GM23338 (cell line): ENCODE measurements at regions not wholly inside any gene's neighbourhood (a gene's known extent, or its start where the extent isn't known, plus 50 kb on each side); places are given as distances from the start of the nearest gene placed in this dataset.

Experiments used
- ATAC-seq: fragments of 200-7000 bp; cut with Tn5 transposase; 3 replicates; pipeline ENCODE4 v1.9.1; 2020
- DNase-seq: peaks from one replicate; pipeline ENCODE4 v3.0.0-alpha.2; 2015; ENCODE audit warnings: low spot score
- H2AFZ ChIP-seq: fragments of 200-600 bp; sonication (generic); 2 replicates; pipeline ENCODE4 v1.8.0; 2016; ENCODE audit warnings: antibody characterized with exemption, mild to moderate bottlenecking, moderate library complexity
- H3F3A ChIP-seq: fragments of 200-600 bp; sonication (generic); replicated peaks from 2 replicates; pipeline ENCODE4 v1.8.0; 2017; ENCODE audit warnings: antibody characterized with exemption, mixed run types, low read depth
- H3K27ac ChIP-seq: fragments of 200-600 bp; sonication (generic); 2 replicates; pipeline ENCODE4 v1.6.1; 2016; ENCODE audit warnings: low read depth
- H3K27me3 ChIP-seq: fragments of 200-600 bp; sonication (generic); 2 replicates; pipeline ENCODE4 v1.8.0; 2016; ENCODE audit warnings: mild to moderate bottlenecking, mixed run types, moderate library complexity; ENCODE audit not compliant: insufficient read depth
- H3K36me3 ChIP-seq: fragments of 200-600 bp; sonication (generic); 2 replicates; pipeline ENCODE4 v1.8.0; 2016; ENCODE audit warnings: mild to moderate bottlenecking; ENCODE audit not compliant: insufficient read depth
- H3K4me1 ChIP-seq: fragments of 200-600 bp; sonication (generic); 2 replicates; pipeline ENCODE4 v1.8.0; 2016; ENCODE audit warnings: mild to moderate bottlenecking, moderate library complexity; ENCODE audit not compliant: insufficient read depth
- H3K4me2 ChIP-seq: fragments of 200-600 bp; sonication (generic); 2 replicates; pipeline ENCODE4 v1.7.1; 2017; ENCODE audit warnings: mixed run types
- H3K4me3 ChIP-seq: fragments of 200-600 bp; sonication (generic); 2 replicates; pipeline ENCODE4 v1.6.1; 2016; ENCODE audit warnings: mixed run types
- H3K79me2 ChIP-seq: fragments of 200-600 bp; sonication (generic); replicated peaks from 2 replicates; pipeline ENCODE4 v1.8.0; 2017; ENCODE audit warnings: mild to moderate bottlenecking; ENCODE audit not compliant: insufficient read depth
- H3K9me2 ChIP-seq: fragments of 200-600 bp; sonication (generic); 2 replicates; pipeline ENCODE4 v1.8.0; 2017; ENCODE audit not compliant: insufficient read depth
- H4K20me1 ChIP-seq: fragments of 200-600 bp; sonication (generic); replicated peaks from 2 replicates; pipeline ENCODE4 v1.8.0; 2017; ENCODE audit warnings: mild to moderate bottlenecking; ENCODE audit not compliant: insufficient read depth
- H3K27ac Mint-ChIP-seq: 2 replicates; pipeline ENCODE4 v1.8.0; 2020; ENCODE audit warnings: inconsistent platforms, mild to moderate bottlenecking, moderate library complexity, mixed read lengths
- H3K27me3 Mint-ChIP-seq: 3 replicates; pipeline ENCODE4 v1.8.0; 2022; ENCODE audit warnings: low read depth, mild to moderate bottlenecking, moderate library complexity, mixed read lengths, inconsistent platforms; ENCODE audit not compliant: insufficient read depth, poor library complexity
- H3K36me3 Mint-ChIP-seq: 3 replicates; pipeline ENCODE4 v1.8.0; 2021; ENCODE audit warnings: low read depth, mild to moderate bottlenecking, inconsistent platforms, moderate library complexity, mixed read lengths
- H3K4me1 Mint-ChIP-seq: 3 replicates; pipeline ENCODE4 v1.8.0; 2020; ENCODE audit warnings: mild to moderate bottlenecking, inconsistent platforms, mixed read lengths
- H3K4me3 Mint-ChIP-seq: 3 replicates; pipeline ENCODE4 v1.8.0; 2021; ENCODE audit warnings: moderate library complexity, mild to moderate bottlenecking, inconsistent platforms, mixed read lengths
- H3K9me3 Mint-ChIP-seq: 3 replicates; pipeline ENCODE4 v1.8.0; 2020; ENCODE audit warnings: moderate library complexity, mild to moderate bottlenecking, inconsistent platforms, mixed read lengths
- CREB1 ChIP-seq: fragments of 250-450 bp; sonication (Bioruptor Pico); IDR thresholded peaks from 2 replicates; pipeline ENCODE4 v1.5.0; 2020; ENCODE audit warnings: low read depth, mild to moderate bottlenecking, moderate library complexity
- CTCF ChIP-seq, 2 experiments: fragments of 200-600 bp in 1 of 2; sonication (generic) in 1 of 2; conservative IDR thresholded peaks; 2 replicates each; pipeline versions ENCODE4 v1.5.1 to v1.6.1; 2016 to 2017; ENCODE audit warnings: antibody characterized with exemption in 2 of 2, low read depth in 2 of 2, mild to moderate bottlenecking in 2 of 2, moderate library complexity in 1 of 2
- EZH2phosphoT487 ChIP-seq: fragments of 200-600 bp; sonication (generic); IDR thresholded peaks from one replicate; pipeline ENCODE4 v1.8.1; 2018; ENCODE audit warnings: antibody characterized with exemption; ENCODE audit not compliant: unreplicated experiment
- JUNB ChIP-seq: IDR thresholded peaks from one replicate; pipeline ENCODE4 v1.6.1; 2016; ENCODE audit warnings: antibody characterized with exemption; ENCODE audit not compliant: unreplicated experiment
- POLR2AphosphoS5 ChIP-seq: IDR thresholded peaks from 2 replicates; pipeline ENCODE4 v1.6.1; 2016; ENCODE audit warnings: antibody characterized with exemption, low read depth
- STAT1 ChIP-seq: IDR thresholded peaks from one replicate; pipeline ENCODE4 v1.6.1; 2016; ENCODE audit warnings: antibody characterized with exemption; ENCODE audit not compliant: unreplicated experiment
- ZNF114 ChIP-seq: fragments of 250-450 bp; sonication (Bioruptor Pico); IDR thresholded peaks from 2 replicates; pipeline ENCODE4 v1.5.0; 2020; ENCODE audit warnings: mild to moderate bottlenecking, moderate library complexity
- ZNF331 ChIP-seq: fragments of 250-450 bp; sonication (Bioruptor Pico); IDR thresholded peaks from 2 replicates; pipeline ENCODE4 v1.5.0; 2020; ENCODE audit warnings: low read depth, mild to moderate bottlenecking, moderate library complexity
- ZNF462 ChIP-seq: fragments of 250-450 bp; sonication (Bioruptor Pico); IDR thresholded peaks from 2 replicates; pipeline ENCODE4 v1.5.0; 2020; ENCODE audit warnings: mild to moderate bottlenecking, moderate library complexity
- TF ChIP-seq, protein P1 (sequence below): IDR thresholded peaks from one replicate; pipeline ENCODE4 v1.6.1; 2018; ENCODE audit warnings: antibody characterized with exemption; ENCODE audit not compliant: unreplicated experiment

GRCh38 chr13:99827011-99827772 lies 144.4 kb downstream of the ZIC5 start:
- H3K4me1 Mint-ChIP-seq, result peaks cover 11% of the 10 kb centered on the region
- Histone ChIP-seq H3K36me3 (no peaks in the 10 kb centered on the region), H3K9me2 (no peaks in the 10 kb centered on the region; the same call in 1 of the 2 replicates), H3K4me2 (no peak overlapping the region), H2AFZ (no peak overlapping the region), H3K4me3 (no peak overlapping the region), H3K79me2 (no peaks in the 10 kb centered on the region), H3K4me1 (peaks cover 10% of the 10 kb centered on the region), H3K27ac (no peak overlapping the region), H3F3A (no peaks in the 10 kb centered on the region), H4K20me1 (no peaks in the 10 kb centered on the region), H3K27me3 (no peaks in the 10 kb centered on the region)
- H3K4me3 Mint-ChIP-seq, result no peak overlapping the region
- H3K9me3 Mint-ChIP-seq, result no peaks in the 10 kb centered on the region
- H3K27ac Mint-ChIP-seq, result no peak overlapping the region
- DNase-seq (no peak), ATAC-seq (no peak)
- peaks cover 6% of the 10 kb centered on the region for H3K27me3 Mint-ChIP-seq
- H3K36me3 Mint-ChIP-seq, result no peaks in the 10 kb centered on the region
- TF ChIP-seq, protein P1, sequence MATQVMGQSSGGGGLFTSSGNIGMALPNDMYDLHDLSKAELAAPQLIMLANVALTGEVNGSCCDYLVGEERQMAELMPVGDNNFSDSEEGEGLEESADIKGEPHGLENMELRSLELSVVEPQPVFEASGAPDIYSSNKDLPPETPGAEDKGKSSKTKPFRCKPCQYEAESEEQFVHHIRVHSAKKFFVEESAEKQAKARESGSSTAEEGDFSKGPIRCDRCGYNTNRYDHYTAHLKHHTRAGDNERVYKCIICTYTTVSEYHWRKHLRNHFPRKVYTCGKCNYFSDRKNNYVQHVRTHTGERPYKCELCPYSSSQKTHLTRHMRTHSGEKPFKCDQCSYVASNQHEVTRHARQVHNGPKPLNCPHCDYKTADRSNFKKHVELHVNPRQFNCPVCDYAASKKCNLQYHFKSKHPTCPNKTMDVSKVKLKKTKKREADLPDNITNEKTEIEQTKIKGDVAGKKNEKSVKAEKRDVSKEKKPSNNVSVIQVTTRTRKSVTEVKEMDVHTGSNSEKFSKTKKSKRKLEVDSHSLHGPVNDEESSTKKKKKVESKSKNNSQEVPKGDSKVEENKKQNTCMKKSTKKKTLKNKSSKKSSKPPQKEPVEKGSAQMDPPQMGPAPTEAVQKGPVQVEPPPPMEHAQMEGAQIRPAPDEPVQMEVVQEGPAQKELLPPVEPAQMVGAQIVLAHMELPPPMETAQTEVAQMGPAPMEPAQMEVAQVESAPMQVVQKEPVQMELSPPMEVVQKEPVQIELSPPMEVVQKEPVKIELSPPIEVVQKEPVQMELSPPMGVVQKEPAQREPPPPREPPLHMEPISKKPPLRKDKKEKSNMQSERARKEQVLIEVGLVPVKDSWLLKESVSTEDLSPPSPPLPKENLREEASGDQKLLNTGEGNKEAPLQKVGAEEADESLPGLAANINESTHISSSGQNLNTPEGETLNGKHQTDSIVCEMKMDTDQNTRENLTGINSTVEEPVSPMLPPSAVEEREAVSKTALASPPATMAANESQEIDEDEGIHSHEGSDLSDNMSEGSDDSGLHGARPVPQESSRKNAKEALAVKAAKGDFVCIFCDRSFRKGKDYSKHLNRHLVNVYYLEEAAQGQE, result no peak
- TF ChIP-seq ZNF331 (no peak), CREB1 (CRISPR knock-in tag) (no peak), CTCF (conservative IDR thresholded peaks at IDR 0.05; ENCODE audit: low read depth in 2 of 2) (no peak)

DNA sequence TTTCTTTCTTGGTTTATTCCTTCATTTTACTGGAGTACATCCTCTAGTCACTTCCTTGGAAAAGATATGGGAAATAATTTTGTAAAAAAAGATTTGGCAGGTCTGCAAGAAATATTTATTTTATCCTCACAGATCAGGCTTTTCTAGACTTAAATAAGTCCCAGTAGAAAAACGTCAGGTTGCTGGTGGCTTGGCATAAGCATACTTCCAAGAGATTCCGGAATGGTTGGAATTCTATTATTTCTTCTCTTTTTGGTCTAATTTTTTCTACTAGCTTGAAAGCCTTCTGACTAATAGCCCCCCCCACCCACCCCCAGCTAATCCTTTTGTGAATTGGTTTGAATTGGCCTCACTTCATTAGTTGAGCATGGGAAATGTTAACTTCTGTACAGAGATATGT lies 147.6 kb downstream of the ZIC5 start:
- Histone ChIP-seq H2AFZ (no peak overlapping the region), H3K4me3 (no peak overlapping the region), H3K4me2 (no peak overlapping the region), H3K27ac (no peak overlapping the region), H4K20me1 (no peaks in the 10 kb centered on the region), H3F3A (peaks cover 3% of the 10 kb centered on the region; the same call in 1 of the 2 replicates), H3K27me3 (no peaks in the 10 kb centered on the region), H3K4me1 (peaks cover 10% of the 10 kb centered on the region), H3K79me2 (no peaks in the 10 kb centered on the region), H3K36me3 (no peaks in the 10 kb centered on the region), H3K9me2 (peaks cover 7% of the 10 kb centered on the region; the same call in 1 of the 2 replicates)
- H3K27me3 Mint-ChIP-seq, result peaks cover 3% of the 10 kb centered on the region
- H3K4me3 Mint-ChIP-seq, result no peak overlapping the region
- ATAC-seq (no peak), DNase-seq (no peak)
- no peaks in the 10 kb centered on the region for H3K9me3 Mint-ChIP-seq
- peaks cover 16% of the 10 kb centered on the region for H3K4me1 Mint-ChIP-seq
- H3K27ac Mint-ChIP-seq, result no peak overlapping the region
- H3K36me3 Mint-ChIP-seq, result 0 out of 3 replicates have a peak, but pooled peaks cover 3% of the 10 kb centered on the region
- no peak for TF ChIP-seq POLR2AphosphoS5
- TF ChIP-seq ZNF331, result no peak
- TF ChIP-seq CREB1 (CRISPR knock-in tag), result no peak
- no peak for TF ChIP-seq ZNF462 (CRISPR knock-in tag)
- TF ChIP-seq STAT1, result no peak
- TF ChIP-seq JUNB, result no peak
- no peak for TF ChIP-seq EZH2phosphoT487
- no peak for TF ChIP-seq ZNF114 (CRISPR knock-in tag)
